ENCODE measurements at regions not wholly inside any gene's neighbourhood (a gene's known extent, or its start where the extent isn't known, plus 50 kb on each side); places are given as distances from the start of the nearest gene placed in this dataset.
"Not testable (repeated sequence)": the region's sequence is repeated elsewhere in the genome, so short reads cannot be mapped to it uniquely, and the experiment has no call there.

DNA sequence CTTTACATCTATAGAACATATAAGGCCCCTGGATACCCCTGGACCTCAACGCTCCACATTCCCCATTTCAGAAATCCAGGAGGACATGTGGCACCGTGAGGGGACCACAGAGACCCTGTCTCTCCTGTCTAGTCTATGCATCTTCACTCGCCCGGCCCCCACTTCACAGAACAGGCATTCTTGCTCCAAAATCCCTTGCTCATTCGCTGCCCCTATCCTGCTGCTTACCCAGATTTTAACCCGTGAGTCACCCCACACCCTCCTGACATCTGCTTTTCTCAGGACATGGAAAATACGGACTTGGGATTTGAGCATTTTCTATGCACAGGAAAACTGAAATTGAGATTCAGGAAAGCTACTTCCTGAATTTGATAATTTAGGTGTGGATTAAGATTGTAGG, 279.3 kb upstream of the FAM240B start:
- not testable (repeated sequence) for TF ChIP-seq TEAD1 (CRISPR knock-in tag; IDR thresholded peaks at IDR 0.05); SP1 (CRISPR knock-in tag; conservative IDR thresholded peaks at IDR 0.05)

Measured in WTC11 (cell line).